GM23248 (cell line): ENCODE measurements at regions not wholly inside any gene's neighbourhood (a gene's known extent, or its start where the extent isn't known, plus 50 kb on each side); places are given as distances from the start of the nearest gene placed in this dataset.

Experiments
- EZH2 ChIP-seq: fragments of 200-600 bp; sonication (generic); IDR thresholded peaks from 2 replicates; pipeline ENCODE4 v1.6.1; 2018; ENCODE audit warnings: antibody characterized with exemption, mild to moderate bottlenecking; ENCODE audit not compliant: insufficient read depth, poor library complexity, severe bottlenecking
- EZH2phosphoT487 ChIP-seq: fragments of 200-600 bp; sonication (generic); IDR thresholded peaks from 2 replicates; pipeline ENCODE4 v1.6.1; 2018; ENCODE audit warnings: antibody characterized with exemption, moderate library complexity, mild to moderate bottlenecking, low read depth; ENCODE audit not compliant: insufficient read depth

- no peak for TF ChIP-seq EZH2phosphoT487
- no peak for TF ChIP-seq EZH2
These were observed 2243.8 kb upstream of the C9orf72 start for GRCh38 chr9:29816954-29817703.
